Smooth muscle cell (in vitro differentiated cells): ENCODE measurements at regions not wholly inside any gene's neighbourhood (a gene's known extent, or its start where the extent isn't known, plus 50 kb on each side); places are given as distances from the start of the nearest gene placed in this dataset.

Source experiments
- DNase-seq: peaks from one replicate; lab custom pipeline; 2025; ENCODE audit not compliant: unreplicated experiment; lab: John Stamatoyannopoulos, UW
- H2AFZ ChIP-seq: fragments of 200-600 bp; sonication (generic); 2 replicates; pipeline ENCODE4 v1.6.0; 2016; ENCODE audit warnings: antibody characterized with exemption, low read depth, mild to moderate bottlenecking
- H3F3A ChIP-seq: fragments of 200-600 bp; sonication (generic); 2 replicates; pipeline ENCODE4 v1.6.0; 2017; ENCODE audit warnings: antibody characterized with exemption, low read depth
- H3K27ac ChIP-seq: fragments of 200-600 bp; sonication (generic); 2 replicates; pipeline ENCODE4 v1.5.1; 2016; ENCODE audit warnings: low read depth, mild to moderate bottlenecking
- H3K27me3 ChIP-seq: fragments of 200-600 bp; sonication (generic); 2 replicates; pipeline ENCODE4 v1.6.1; 2016; ENCODE audit warnings: low read depth, mild to moderate bottlenecking
- H3K36me3 ChIP-seq: fragments of 200-600 bp; sonication (generic); 2 replicates; pipeline ENCODE4 v1.5.1; 2016; ENCODE audit warnings: low read depth
- H3K4me1 ChIP-seq: fragments of 200-600 bp; sonication (generic); 2 replicates; pipeline ENCODE4 v1.5.1; 2016; ENCODE audit warnings: low read depth
- H3K4me2 ChIP-seq: fragments of 200-600 bp; sonication (generic); 2 replicates; pipeline ENCODE4 v1.6.0; 2016; ENCODE audit warnings: mild to moderate bottlenecking
- H3K4me3 ChIP-seq: fragments of 200-600 bp; sonication (generic); 2 replicates; pipeline ENCODE4 v1.5.1; 2016; ENCODE audit warnings: mild to moderate bottlenecking
- H3K79me2 ChIP-seq: fragments of 200-600 bp; sonication (generic); 2 replicates; pipeline ENCODE4 v1.6.0; 2016; ENCODE audit warnings: low read depth, mild to moderate bottlenecking
- H3K9ac ChIP-seq: fragments of 200-600 bp; sonication (generic); 2 replicates; pipeline ENCODE4 v1.6.0; 2016; ENCODE audit warnings: low read depth
- H3K9me3 ChIP-seq: fragments of 200-600 bp; sonication (generic); replicated peaks from 2 replicates; pipeline ENCODE4 v1.5.1; 2016; ENCODE audit warnings: low read depth
- H4K20me1 ChIP-seq: fragments of 200-600 bp; sonication (generic); 2 replicates; pipeline ENCODE4 v1.6.0; 2016; ENCODE audit warnings: low read depth
- CTCF ChIP-seq: fragments of 200-600 bp; sonication (generic); IDR thresholded peaks from 2 replicates; pipeline ENCODE4 v1.5.1; 2017; ENCODE audit warnings: borderline replicate concordance, mild to moderate bottlenecking, antibody characterized with exemption; ENCODE audit not compliant: insufficient read depth, poor library complexity, severe bottlenecking
- WGBS: methylation state at CpG from one replicate; pipeline ENCODE4 v1.1.7; 2016; ENCODE audit warnings: low lambda C conversion rate; 5-methylcytosine and 5-hydroxymethylcytosine counted together

- Histone ChIP-seq H3K4me2 (no peak overlapping the region), H3K4me1 (no peaks in the 10 kb centered on the region), H3K9ac (no peak overlapping the region), H3K27ac (no peak overlapping the region), H3K79me2 (no peaks in the 10 kb centered on the region), H3K27me3 (no peaks in the 10 kb centered on the region), H3F3A (no peaks in the 10 kb centered on the region), H2AFZ (no peak overlapping the region), H3K4me3 (no peak overlapping the region), H3K36me3 (no peaks in the 10 kb centered on the region), H3K9me3 (no peaks in the 10 kb centered on the region), H4K20me1 (no peaks in the 10 kb centered on the region)
- 99% methylated on average over 6 of the region's 6 CpGs for WGBS
- no peak for TF ChIP-seq CTCF
- DNase-seq: no peak
Observed at GRCh38 chr16:11406177-11406560, 60.9 kb downstream of the RMI2 start.

- Histone ChIP-seq H3K27ac (no peak overlapping the region), H3K4me3 (no peak overlapping the region), H4K20me1 (no peaks in the 10 kb centered on the region), H3F3A (no peaks in the 10 kb centered on the region), H3K4me2 (no peak overlapping the region), H3K79me2 (no peaks in the 10 kb centered on the region), H3K9me3 (no peaks in the 10 kb centered on the region), H3K9ac (no peak overlapping the region), H3K36me3 (no peaks in the 10 kb centered on the region), H3K27me3 (no peaks in the 10 kb centered on the region), H2AFZ (no peak overlapping the region), H3K4me1 (no peaks in the 10 kb centered on the region)
- TF ChIP-seq CTCF: peak; percentile 71
- peak; percentile 13 for DNase-seq
- WGBS: 74% methylated on average over 17 of the region's 17 CpGs
Observed at GRCh38 chr16:11407047-11407982, 62.1 kb downstream of the RMI2 start.

- H3K27me3 ChIP-seq: no peaks in the 10 kb centered on the region
- H3K79me2 ChIP-seq: no peaks in the 10 kb centered on the region
- H3K4me2 ChIP-seq: no peak overlapping the region
- no peaks in the 10 kb centered on the region for H4K20me1 ChIP-seq
- no peaks in the 10 kb centered on the region for H3K4me1 ChIP-seq
- no peak overlapping the region for H2AFZ ChIP-seq
- DNase-seq: no peak
- WGBS: 90% methylated on average over 8 of the region's 8 CpGs
- no peaks in the 10 kb centered on the region for H3K36me3 ChIP-seq
- H3K9ac ChIP-seq: no peak overlapping the region
- no peak overlapping the region for H3K4me3 ChIP-seq
- TF ChIP-seq CTCF: no peak
- H3F3A ChIP-seq: no peaks in the 10 kb centered on the region
- no peaks in the 10 kb centered on the region for H3K9me3 ChIP-seq
- no peak overlapping the region for H3K27ac ChIP-seq
Observed at GRCh38 chr16:11408216-11408615, 63.0 kb downstream of the RMI2 start.

- Histone ChIP-seq H2AFZ (no peak overlapping the region), H3K4me3 (no peak overlapping the region), H3K36me3 (no peaks in the 10 kb centered on the region), H3K27me3 (no peaks in the 10 kb centered on the region), H3K9ac (no peak overlapping the region), H3K27ac (no peak overlapping the region), H3K4me2 (no peak overlapping the region), H4K20me1 (no peaks in the 10 kb centered on the region), H3K79me2 (no peaks in the 10 kb centered on the region), H3K4me1 (no peaks in the 10 kb centered on the region), H3K9me3 (no peaks in the 10 kb centered on the region), H3F3A (no peaks in the 10 kb centered on the region)
- DNase-seq: no peak
- TF ChIP-seq CTCF: no peak
- 84% methylated on average over 6 of the region's 6 CpGs for WGBS
Observed at GRCh38 chr16:11409398-11409797, 64.1 kb downstream of the RMI2 start.
